ENCODE measurements at regions not wholly inside any gene's neighbourhood (a gene's known extent, or its start where the extent isn't known, plus 50 kb on each side); places are given as distances from the start of the nearest gene placed in this dataset.
"Not testable (repeated sequence)": the region's sequence is repeated elsewhere in the genome, so short reads cannot be mapped to it uniquely, and the experiment has no call there.

DNA sequence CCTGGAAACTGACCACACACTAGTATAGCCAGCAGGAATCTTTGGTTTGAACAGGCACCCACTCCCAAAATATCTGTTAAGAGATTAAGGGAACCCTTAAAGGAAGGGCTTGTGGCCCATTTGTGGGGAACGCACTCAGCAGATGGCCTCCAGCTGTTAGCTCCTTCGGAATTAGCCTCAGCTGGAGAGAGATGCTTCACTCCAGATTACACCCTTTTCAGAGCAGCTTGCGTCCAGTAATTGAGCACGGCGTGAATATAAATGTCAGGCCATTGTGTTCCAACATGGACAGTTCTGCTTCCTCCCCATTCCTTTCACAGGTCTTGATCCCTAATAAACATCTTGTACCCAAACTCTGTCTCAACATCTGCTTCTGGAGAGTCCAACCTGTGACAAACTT, 397.8 kb downstream of the SEC23A start:
- H3K4me3 Mint-ChIP-seq, result no peak overlapping the region
- no peaks in the 10 kb centered on the region for H3K9me3 Mint-ChIP-seq
- H3K27me3 Mint-ChIP-seq, result no peaks in the 10 kb centered on the region
- H3K27ac Mint-ChIP-seq, result no peak overlapping the region
- H3K4me1 Mint-ChIP-seq (ENCODE audit: low read depth), result no peaks in the 10 kb centered on the region
- H3K36me3 Mint-ChIP-seq (ENCODE audit: low read depth), result no peaks in the 10 kb centered on the region

DNA sequence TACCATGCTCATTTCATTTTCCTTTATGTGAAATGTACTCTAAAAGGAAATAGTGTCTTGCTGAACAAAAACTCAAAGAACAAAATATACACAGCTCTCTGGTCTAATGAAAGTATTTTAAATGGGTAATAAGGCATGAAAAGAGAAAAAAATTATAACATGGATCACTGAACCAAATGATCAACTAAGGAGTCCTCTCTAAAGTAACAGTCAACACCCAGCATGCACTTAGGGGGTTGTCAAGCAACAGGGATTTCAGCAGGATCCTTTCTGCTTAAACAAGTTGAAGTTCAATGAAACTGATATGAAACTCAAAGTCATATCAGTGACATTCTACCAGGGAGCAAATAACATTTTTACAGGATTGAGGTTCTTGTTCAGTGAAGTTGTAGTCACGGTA, 398.8 kb downstream of the SEC23A start:
- no peaks in the 10 kb centered on the region for H3K36me3 Mint-ChIP-seq (ENCODE audit: low read depth)

DNA sequence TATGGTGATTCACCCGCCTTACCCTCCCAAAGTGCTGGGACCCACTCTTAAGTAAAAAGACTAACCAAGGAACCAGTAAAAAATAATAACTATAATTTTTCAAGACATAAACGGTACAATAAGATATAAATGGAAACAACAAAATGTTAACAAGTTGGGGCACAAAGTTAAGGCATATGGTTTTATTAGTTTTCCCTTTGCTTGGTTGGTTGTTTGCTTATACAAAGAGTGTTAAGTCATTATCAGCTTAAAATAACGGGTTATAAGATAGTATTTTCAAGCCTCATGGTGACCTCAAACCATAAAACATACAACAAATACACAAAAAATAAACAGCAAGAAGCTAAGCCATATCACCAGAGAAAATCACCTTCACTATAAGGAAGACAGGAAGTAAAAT, 406.1 kb downstream of the SEC23A start:
- Mint-ChIP-seq H3K36me3 (ENCODE audit: low read depth) (no peaks in the 10 kb centered on the region), H3K4me1 (ENCODE audit: low read depth) (no peaks in the 10 kb centered on the region), H3K4me3 (no peak overlapping the region), H3K9me3 (peaks cover 18% of the 10 kb centered on the region), H3K27ac (no peak overlapping the region), H3K27me3 (peaks cover 3% of the 10 kb centered on the region)

More for the DNA sequence above, 398.8 kb downstream of the SEC23A start:
- Mint-ChIP-seq H3K4me3 (no peak overlapping the region), H3K9me3 (no peaks in the 10 kb centered on the region), H3K27ac (no peak overlapping the region), H3K4me1 (ENCODE audit: low read depth) (no peaks in the 10 kb centered on the region), H3K27me3 (no peaks in the 10 kb centered on the region)

DNA sequence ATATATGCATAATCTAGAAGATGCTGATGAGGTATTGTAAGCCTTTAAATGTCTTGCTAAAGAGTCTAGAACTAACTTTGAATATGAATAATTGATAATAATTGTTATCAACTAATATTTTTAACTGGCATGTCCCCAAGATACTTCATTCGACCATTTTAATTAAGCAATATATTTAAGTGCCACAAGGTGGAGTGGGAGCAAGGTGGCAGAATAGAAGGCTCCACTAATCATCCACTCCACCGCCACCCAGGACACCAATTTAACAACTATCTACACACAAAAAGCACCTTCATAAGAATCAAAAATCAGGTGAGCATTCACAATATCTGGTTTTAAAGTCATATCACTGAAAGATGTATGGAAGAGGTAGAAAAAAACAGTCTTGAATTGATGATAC, 409.6 kb downstream of the SEC23A start:
- Mint-ChIP-seq H3K36me3 (ENCODE audit: low read depth) (no peaks in the 10 kb centered on the region), H3K27ac (no peak overlapping the region), H3K9me3 (peaks cover 18% of the 10 kb centered on the region), H3K4me1 (ENCODE audit: low read depth) (no peaks in the 10 kb centered on the region), H3K27me3 (peaks cover 3% of the 10 kb centered on the region), H3K4me3 (no peak overlapping the region)

DNA sequence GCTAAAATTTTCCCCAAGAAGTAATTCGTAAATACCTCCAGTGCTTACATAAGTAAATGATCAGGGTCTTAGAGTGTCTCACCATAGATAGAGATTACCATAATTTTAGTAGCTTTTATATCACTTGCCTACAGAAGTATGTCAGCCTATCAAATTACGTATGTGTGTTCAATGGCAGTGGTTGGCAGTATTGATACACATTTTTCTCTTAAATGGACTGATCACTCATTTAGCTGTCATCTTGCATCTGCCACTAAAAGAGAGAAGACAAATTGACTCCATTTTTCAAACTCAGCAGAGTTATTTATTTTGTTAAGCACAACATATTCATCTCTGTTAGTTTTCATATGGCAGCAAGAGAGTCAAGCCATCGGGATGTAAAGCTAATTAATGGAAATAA, 413.1 kb upstream of the CLEC14A start:
- Mint-ChIP-seq H3K4me3 (no peak overlapping the region), H3K27me3 (no peaks in the 10 kb centered on the region), H3K27ac (no peak overlapping the region)

DNA sequence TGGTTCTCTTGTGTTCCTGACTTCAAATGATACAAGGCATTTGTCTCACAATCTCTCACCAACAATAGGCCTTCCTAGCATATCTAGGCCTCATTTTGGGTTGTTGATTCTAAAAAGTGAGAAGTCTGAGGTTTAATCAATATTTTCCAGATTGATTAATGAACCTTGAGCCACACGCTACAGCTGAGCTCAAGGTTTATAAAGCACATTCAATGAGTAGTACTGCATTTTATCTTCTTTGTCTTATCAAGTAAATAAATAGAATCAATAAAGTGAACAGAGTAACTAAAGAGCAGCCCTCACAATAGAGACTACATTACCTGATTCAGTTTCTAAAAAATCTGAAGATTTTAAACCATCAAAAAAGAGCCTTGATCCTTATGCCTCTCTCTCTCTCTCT, 407.5 kb upstream of the CLEC14A start:
- Mint-ChIP-seq H3K36me3 (ENCODE audit: low read depth) (no peaks in the 10 kb centered on the region), H3K9me3 (no peaks in the 10 kb centered on the region), H3K4me3 (no peak overlapping the region), H3K27ac (no peak overlapping the region), H3K27me3 (peaks cover 3% of the 10 kb centered on the region), H3K4me1 (ENCODE audit: low read depth) (no peaks in the 10 kb centered on the region)

More for the DNA sequence above, 413.1 kb upstream of the CLEC14A start:
- H3K36me3 Mint-ChIP-seq (ENCODE audit: low read depth), result no peaks in the 10 kb centered on the region
- H3K9me3 Mint-ChIP-seq, result no peaks in the 10 kb centered on the region
- H3K4me1 Mint-ChIP-seq (ENCODE audit: low read depth), result no peaks in the 10 kb centered on the region

DNA sequence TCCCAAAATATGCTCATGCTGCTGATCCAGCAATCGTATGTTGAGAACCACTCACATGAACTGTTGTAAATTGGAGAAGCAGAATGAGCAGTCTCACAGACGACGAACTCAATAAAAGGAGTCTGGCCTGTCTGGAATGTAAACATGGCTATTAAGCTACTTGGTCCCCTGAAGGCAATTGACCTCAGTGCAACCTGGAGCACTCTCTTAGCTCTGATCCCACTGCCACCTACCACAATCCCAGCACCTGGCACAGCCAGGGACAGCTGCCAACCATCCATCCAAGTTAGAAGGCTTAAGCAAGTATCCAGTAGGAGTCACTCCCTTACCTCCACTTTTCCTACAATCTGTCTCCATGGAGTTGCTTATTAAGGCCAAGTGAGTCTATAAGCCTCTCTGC, 406.9 kb upstream of the CLEC14A start:
- H3K27me3 Mint-ChIP-seq, result peaks cover 3% of the 10 kb centered on the region
- no peaks in the 10 kb centered on the region for H3K4me1 Mint-ChIP-seq (ENCODE audit: low read depth)
- H3K36me3 Mint-ChIP-seq (ENCODE audit: low read depth), result no peaks in the 10 kb centered on the region

DNA sequence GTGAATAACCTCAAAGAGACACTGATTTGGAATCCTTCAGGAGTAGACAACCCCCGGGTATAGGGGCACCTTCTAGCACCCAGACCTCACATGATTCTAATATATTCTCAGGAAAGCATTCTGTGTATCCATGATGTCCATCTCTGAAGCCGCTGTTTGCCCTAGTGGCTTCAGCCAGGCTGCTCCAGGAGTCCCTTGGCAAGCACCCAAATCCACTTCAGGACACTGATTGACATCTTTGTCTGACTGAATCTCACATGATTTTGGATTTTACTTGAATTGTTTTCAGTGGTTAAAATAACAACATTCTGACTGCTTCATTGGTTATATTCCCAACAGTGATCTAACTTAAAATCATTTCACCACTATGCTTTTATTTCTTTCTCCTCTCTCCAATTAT, 390.5 kb upstream of the CLEC14A start:
- Mint-ChIP-seq H3K27me3 (no peaks in the 10 kb centered on the region), H3K36me3 (ENCODE audit: low read depth) (no peaks in the 10 kb centered on the region), H3K9me3 (peaks cover 3% of the 10 kb centered on the region), H3K4me3 (no peak overlapping the region), H3K27ac (no peak overlapping the region), H3K4me1 (ENCODE audit: low read depth) (no peaks in the 10 kb centered on the region)

More for the DNA sequence above, 406.9 kb upstream of the CLEC14A start:
- no peaks in the 10 kb centered on the region for H3K9me3 Mint-ChIP-seq
- no peak overlapping the region for H3K4me3 Mint-ChIP-seq
- no peak overlapping the region for H3K27ac Mint-ChIP-seq

DNA sequence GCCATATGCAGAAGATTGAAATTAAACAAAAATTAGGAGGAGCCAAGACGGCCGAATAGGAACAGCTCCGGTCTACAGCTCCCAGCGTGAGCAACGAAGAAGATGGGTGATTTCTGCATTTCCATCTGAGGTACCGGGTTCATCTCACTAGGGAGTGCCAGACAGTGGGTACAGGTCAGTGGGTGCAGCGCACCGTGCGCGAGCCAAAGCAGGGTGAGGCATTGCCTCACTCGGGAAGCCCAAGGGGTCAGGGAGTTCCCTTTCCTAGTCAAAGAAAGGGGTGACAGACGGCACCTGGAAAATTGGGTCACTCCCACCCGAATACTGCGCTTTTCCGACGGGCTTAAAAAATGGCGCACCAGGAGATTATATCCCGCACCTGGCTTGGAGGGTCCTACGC, 379.0 kb upstream of the CLEC14A start:
- H3K9me3 Mint-ChIP-seq, result peaks cover 18% of the 10 kb centered on the region
- not testable (repeated sequence) for H3K27me3 Mint-ChIP-seq; H3K4me3 Mint-ChIP-seq; H3K4me1 Mint-ChIP-seq (ENCODE audit: low read depth); H3K27ac Mint-ChIP-seq; H3K36me3 Mint-ChIP-seq (ENCODE audit: low read depth)

DNA sequence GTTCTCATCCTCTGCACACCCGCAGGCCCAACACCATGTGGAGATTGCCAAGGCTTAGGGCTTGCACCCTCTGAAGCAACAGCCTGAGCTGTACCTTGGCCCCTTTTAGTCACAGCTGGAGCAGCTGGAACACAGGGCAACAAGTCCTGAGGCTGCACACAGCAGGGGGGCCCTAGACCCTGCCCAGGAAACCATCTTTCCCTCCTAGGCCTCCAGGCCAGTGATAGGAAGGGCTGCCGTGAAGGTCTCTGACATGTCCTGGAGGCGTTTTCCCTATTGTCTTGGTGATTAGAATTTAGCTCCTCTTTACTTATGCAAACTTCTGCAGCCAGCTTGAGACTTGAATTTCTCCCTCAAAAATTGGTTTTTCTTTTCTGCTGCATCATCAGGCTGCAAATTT, 373.5 kb upstream of the CLEC14A start:
- Mint-ChIP-seq H3K27ac (no peak overlapping the region), H3K4me3 (no peak overlapping the region), H3K27me3 (no peaks in the 10 kb centered on the region), H3K4me1 (ENCODE audit: low read depth) (no peaks in the 10 kb centered on the region), H3K9me3 (peaks cover 13% of the 10 kb centered on the region), H3K36me3 (ENCODE audit: low read depth) (no peaks in the 10 kb centered on the region)

DNA sequence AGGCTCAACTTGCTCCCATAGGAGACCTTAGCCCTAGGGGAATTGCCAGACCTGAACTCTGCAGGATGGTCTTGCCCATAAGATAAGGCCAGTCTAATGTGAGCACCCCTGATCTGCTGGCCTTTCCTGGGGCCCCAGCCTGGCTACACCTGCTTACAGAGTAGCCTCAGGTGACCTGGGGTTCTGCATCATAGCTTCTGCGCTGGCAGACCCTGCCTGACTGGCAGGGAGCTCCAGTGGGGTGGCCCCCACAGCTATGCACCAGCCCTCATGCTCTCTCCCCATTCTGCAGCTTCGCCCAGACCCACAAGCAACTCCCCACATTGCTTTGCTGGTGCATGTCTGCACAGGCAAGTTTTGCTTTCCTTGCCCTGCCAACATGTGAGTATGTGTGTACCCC, 371.3 kb upstream of the CLEC14A start:
- Mint-ChIP-seq H3K4me3 (no peak overlapping the region), H3K36me3 (ENCODE audit: low read depth) (no peaks in the 10 kb centered on the region), H3K27me3 (no peaks in the 10 kb centered on the region), H3K9me3 (peaks cover 11% of the 10 kb centered on the region), H3K27ac (no peak overlapping the region), H3K4me1 (ENCODE audit: low read depth) (no peaks in the 10 kb centered on the region)

DNA sequence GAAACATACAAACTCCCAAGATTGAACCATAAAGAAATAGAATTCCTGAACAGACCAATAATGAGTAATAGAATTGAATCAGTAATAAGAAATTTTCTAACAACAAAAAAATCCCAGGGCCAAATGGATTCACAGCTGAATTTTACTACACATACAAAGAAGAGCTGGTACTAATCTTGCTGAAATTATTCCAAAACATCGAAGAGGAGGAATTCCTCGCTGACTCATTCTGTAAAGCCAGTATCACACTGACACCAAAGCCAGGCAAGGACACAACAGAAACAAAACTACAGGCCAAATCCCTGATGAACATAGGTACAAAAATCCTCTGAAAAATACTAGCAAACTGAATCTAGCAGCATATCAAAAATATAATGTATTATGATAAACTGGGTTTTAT, 367.8 kb upstream of the CLEC14A start:
- Mint-ChIP-seq H3K9me3 (peaks cover 10% of the 10 kb centered on the region), H3K4me3 (no peak overlapping the region), H3K27ac (no peak overlapping the region), H3K4me1 (ENCODE audit: low read depth) (no peaks in the 10 kb centered on the region), H3K36me3 (ENCODE audit: low read depth) (no peaks in the 10 kb centered on the region), H3K27me3 (no peaks in the 10 kb centered on the region)

DNA sequence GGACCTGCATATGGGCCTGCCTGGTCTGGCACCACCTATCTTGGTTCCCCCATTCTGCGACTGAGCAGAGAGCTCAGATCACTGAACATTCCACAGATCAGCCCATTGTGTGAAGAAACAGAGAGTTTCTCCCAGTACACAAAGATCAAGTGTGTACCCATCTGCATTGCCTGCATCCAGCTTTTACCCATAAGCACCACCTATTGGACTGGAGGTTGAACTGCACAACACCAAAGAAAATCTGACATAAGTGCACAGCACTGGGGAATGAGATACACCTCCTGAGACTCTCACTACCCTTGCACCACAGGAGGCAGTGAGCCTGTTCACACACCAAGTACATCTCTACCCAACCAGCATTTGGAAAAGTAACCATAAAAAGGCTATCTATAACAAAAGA, 362.6 kb upstream of the CLEC14A start:
- Mint-ChIP-seq H3K27me3 (no peaks in the 10 kb centered on the region), H3K36me3 (ENCODE audit: low read depth) (no peaks in the 10 kb centered on the region), H3K4me3 (no peak overlapping the region), H3K4me1 (ENCODE audit: low read depth) (no peaks in the 10 kb centered on the region), H3K9me3 (peaks cover 10% of the 10 kb centered on the region), H3K27ac (no peak overlapping the region)

DNA sequence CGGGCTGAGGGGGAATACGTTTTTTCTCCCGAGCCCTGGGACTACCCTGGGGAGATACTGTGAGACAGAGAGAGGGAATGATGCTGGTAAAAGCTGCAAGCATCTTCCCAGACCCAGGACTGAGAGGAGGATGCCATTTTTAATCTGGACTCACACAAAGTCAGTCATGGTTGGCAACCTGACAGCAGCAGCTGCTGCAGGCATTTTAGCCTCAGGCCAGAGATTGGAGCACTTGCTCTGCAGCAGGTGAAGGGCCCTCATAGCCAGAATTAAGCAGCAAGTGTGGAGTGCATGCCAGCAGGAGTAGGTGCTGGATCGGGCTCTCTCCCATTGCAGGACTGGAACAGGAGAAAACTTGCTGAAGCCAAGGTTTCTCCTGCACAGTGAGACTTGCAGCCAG, 361.1 kb upstream of the CLEC14A start:
- H3K9me3 Mint-ChIP-seq, result peaks cover 7% of the 10 kb centered on the region
- H3K4me3 Mint-ChIP-seq, result no peak overlapping the region
- H3K27me3 Mint-ChIP-seq, result no peaks in the 10 kb centered on the region
- H3K4me1 Mint-ChIP-seq (ENCODE audit: low read depth), result no peaks in the 10 kb centered on the region
- H3K36me3 Mint-ChIP-seq (ENCODE audit: low read depth), result no peaks in the 10 kb centered on the region
- no peak overlapping the region for H3K27ac Mint-ChIP-seq

DNA sequence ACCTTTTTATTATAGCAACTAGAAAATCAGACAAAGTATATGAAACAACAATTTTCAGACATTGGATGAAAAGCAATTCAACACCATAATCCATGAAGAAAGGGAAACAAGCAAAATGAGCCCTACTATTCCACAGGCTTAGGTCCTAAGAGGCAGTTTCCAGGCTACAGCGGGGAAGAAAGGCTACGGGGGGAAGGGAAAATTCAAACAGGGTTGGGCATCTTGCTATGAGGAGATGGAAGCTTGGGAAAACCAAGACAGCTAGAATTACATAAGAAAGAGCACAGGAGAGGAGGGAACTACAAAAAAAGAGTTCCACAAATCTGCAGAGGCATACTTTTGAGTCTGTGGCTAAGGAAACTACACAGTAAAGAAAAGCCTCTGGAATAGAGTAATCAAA, 356.0 kb upstream of the CLEC14A start:
- Mint-ChIP-seq H3K27me3 (no peaks in the 10 kb centered on the region), H3K9me3 (peaks cover 3% of the 10 kb centered on the region), H3K36me3 (ENCODE audit: low read depth) (no peaks in the 10 kb centered on the region), H3K4me1 (ENCODE audit: low read depth) (no peaks in the 10 kb centered on the region), H3K27ac (no peak overlapping the region), H3K4me3 (no peak overlapping the region)

DNA sequence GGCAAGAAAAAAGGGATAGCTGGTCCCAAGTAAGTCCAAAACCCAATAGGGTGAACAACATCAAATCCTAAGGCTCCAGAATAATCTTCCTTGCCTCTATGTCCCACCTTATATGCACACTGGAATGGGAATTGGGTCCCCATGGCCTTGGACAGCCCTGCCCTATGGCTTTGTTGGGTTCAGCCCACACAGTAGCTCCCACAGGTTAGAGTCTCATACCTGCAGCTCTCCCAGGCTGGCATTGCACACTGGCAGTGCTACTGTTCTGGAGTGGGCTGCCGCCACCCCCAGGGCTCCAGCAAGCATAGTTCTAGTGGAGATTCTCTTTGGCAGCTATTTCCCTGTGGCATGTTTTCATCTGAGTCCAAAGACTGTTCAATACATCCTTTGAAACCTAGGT, 352.4 kb upstream of the CLEC14A start:
- H3K27me3 Mint-ChIP-seq, result no peaks in the 10 kb centered on the region
- no peak overlapping the region for H3K4me3 Mint-ChIP-seq
- peaks cover 3% of the 10 kb centered on the region for H3K9me3 Mint-ChIP-seq
- no peaks in the 10 kb centered on the region for H3K36me3 Mint-ChIP-seq (ENCODE audit: low read depth)
- H3K4me1 Mint-ChIP-seq (ENCODE audit: low read depth), result no peaks in the 10 kb centered on the region
- H3K27ac Mint-ChIP-seq, result no peak overlapping the region

Measured in stimulated activated naive CD8-positive, alpha-beta T cell treated with anti-CD3 and anti-CD28 coated beads, Interleukin-15, Interleukin-2, amounts not matched to agents 100 ng/mL and 50 ng/mL, for 24 hours (primary cell).